BE2C (cell line): ENCODE measurements at regions not wholly inside any gene's neighbourhood (a gene's known extent, or its start where the extent isn't known, plus 50 kb on each side); places are given as distances from the start of the nearest gene placed in this dataset.

ENCODE experiments used
- DNase-seq: peaks from one replicate; pipeline ENCODE4 v3.0.0-alpha.2; 2020
- H3K27me3 ChIP-seq: fragments of 250-450 bp; sonication (Bioruptor Pico); 2 replicates; pipeline ENCODE4 v1.5.1; 2020; ENCODE audit warnings: mild to moderate bottlenecking
- H3K36me3 ChIP-seq: fragments of 250-450 bp; sonication (Bioruptor Pico); 2 replicates; pipeline ENCODE4 v1.5.1; 2020; ENCODE audit warnings: mild to moderate bottlenecking
- H3K4me1 ChIP-seq: fragments of 250-450 bp; sonication (Bioruptor Pico); 2 replicates; pipeline ENCODE4 v1.5.1; 2020
- H3K4me3 ChIP-seq: 2 replicates; pipeline ENCODE4 v1.5.1; 2011; ENCODE audit warnings: low read depth, low read length
- H3K9me3 ChIP-seq: fragments of 250-450 bp; sonication (Bioruptor Pico); 2 replicates; pipeline ENCODE4 v1.5.1; 2020
- CTCF ChIP-seq: IDR thresholded peaks from 2 replicates; pipeline ENCODE4 v1.5.1; 2012; ENCODE audit warnings: mild to moderate bottlenecking, low read depth, low read length

- Histone ChIP-seq H3K36me3 (no peaks in the 10 kb centered on the region), H3K4me3 (no peak overlapping the region), H3K27me3 (no peaks in the 10 kb centered on the region; the same call in 1 of the 2 replicates), H3K4me1 (peaks cover 3% of the 10 kb centered on the region; the same call in 1 of the 2 replicates), H3K9me3 (no peaks in the 10 kb centered on the region)
- no peak for TF ChIP-seq CTCF
- DNase-seq: no peak
Measured at GRCh38 chr2:236888794-236889780, 196.6 kb upstream of the COPS8 start.

- no peak for DNase-seq
- Histone ChIP-seq H3K27me3 (no peaks in the 10 kb centered on the region; the same call in 1 of the 2 replicates), H3K4me3 (no peak overlapping the region), H3K9me3 (no peaks in the 10 kb centered on the region), H3K4me1 (peaks cover 3% of the 10 kb centered on the region; the same call in 1 of the 2 replicates), H3K36me3 (no peaks in the 10 kb centered on the region)
- TF ChIP-seq CTCF: no peak
Measured at GRCh38 chr2:236889791-236890704, 195.6 kb upstream of the COPS8 start.

- peaks cover 3% of the 10 kb centered on the region; the same call in 1 of the 2 replicates for H3K4me1 ChIP-seq
- H3K36me3 ChIP-seq: no peaks in the 10 kb centered on the region
- no peaks in the 10 kb centered on the region; the same call in 1 of the 2 replicates for H3K27me3 ChIP-seq
- TF ChIP-seq CTCF: no peak
- H3K9me3 ChIP-seq: no peaks in the 10 kb centered on the region
- H3K4me3 ChIP-seq: no peak overlapping the region
- DNase-seq: no peak
Measured at GRCh38 chr2:236892721-236893120, 193.0 kb upstream of the COPS8 start.

- H3K27me3 ChIP-seq: peaks cover 6% of the 10 kb centered on the region
- no peaks in the 10 kb centered on the region for H3K9me3 ChIP-seq
- no peak for DNase-seq
- no peaks in the 10 kb centered on the region; the same call in 1 of the 2 replicates for H3K4me1 ChIP-seq
- no peaks in the 10 kb centered on the region for H3K36me3 ChIP-seq
- H3K4me3 ChIP-seq: no peak overlapping the region
- TF ChIP-seq CTCF: no peak
Measured at GRCh38 chr2:236894791-236895190, 190.9 kb upstream of the COPS8 start.

GRCh38 chr2:236895497-236895896 is 190.2 kb upstream of the COPS8 start:
- Histone ChIP-seq H3K4me1 (no peaks in the 10 kb centered on the region; the same call in 1 of the 2 replicates), H3K9me3 (no peaks in the 10 kb centered on the region), H3K27me3 (peaks cover 13% of the 10 kb centered on the region), H3K4me3 (no peak overlapping the region), H3K36me3 (no peaks in the 10 kb centered on the region)
- TF ChIP-seq CTCF: no peak
- DNase-seq: no peak
